Spinal cord (tissue), 9 donors: ENCODE measurements at regions not wholly inside any gene's neighbourhood (a gene's known extent, or its start where the extent isn't known, plus 50 kb on each side); places are given as distances from the start of the nearest gene placed in this dataset.
"Not testable (repeated sequence)": the region's sequence is repeated elsewhere in the genome, so short reads cannot be mapped to it uniquely, and the experiment has no call there.

Source experiments
- DNase-seq, 6 donors: peaks; one replicate each; pipeline versions ENCODE4 v3.0.0 to v3.0.0-alpha.2; 2013 to 2015; ENCODE audit warnings: low spot score in 6 of 6, low read depth in 4 of 6
- H3K27ac ChIP-seq: one replicate; pipeline ENCODE4 v1.5.1; 2013; ENCODE audit warnings: low read depth, low read length, control low read depth
- H3K27me3 ChIP-seq: one replicate; pipeline ENCODE4 v1.6.1; 2013; ENCODE audit warnings: low read length; ENCODE audit not compliant: control insufficient read depth, insufficient read depth
- H3K36me3 ChIP-seq: one replicate; pipeline ENCODE4 v1.6.1; 2013; ENCODE audit warnings: low read length; ENCODE audit not compliant: control insufficient read depth, insufficient read depth
- H3K4me1 ChIP-seq: one replicate; pipeline ENCODE4 v1.6.1; 2013; ENCODE audit warnings: low read length; ENCODE audit not compliant: control insufficient read depth, insufficient read depth
- H3K4me3 ChIP-seq: one replicate; pipeline ENCODE4 v1.5.1; 2013; ENCODE audit warnings: low read depth, low read length, control low read depth
- H3K9me3 ChIP-seq: one replicate; pipeline ENCODE4 v1.6.1; 2013; ENCODE audit warnings: low read length; ENCODE audit not compliant: control insufficient read depth, insufficient read depth
- WGBS: methylation state at CpG from one replicate; pipeline ENCODE4 v1.1.5; 2013; ENCODE audit warnings: missing lambda C conversion rate; ENCODE audit not compliant: insufficient coverage; 5-methylcytosine and 5-hydroxymethylcytosine counted together
- donor health status: healthy.

- Histone ChIP-seq H3K9me3 (no peaks in the 10 kb centered on the region), H3K27me3 (no peaks in the 10 kb centered on the region), H3K4me3 (no peak overlapping the region), H3K27ac (no peak overlapping the region), H3K36me3 (no peaks in the 10 kb centered on the region), H3K4me1 (no peaks in the 10 kb centered on the region)
- no peak for DNase-seq
Measured at GRCh38 chr1:67917006-67917405, 83.7 kb upstream of the GNG12 start.

GRCh38 chr1:67916140-67916886 lies 83.0 kb upstream of the GNG12 start:
- Histone ChIP-seq H3K4me1 (no peaks in the 10 kb centered on the region), H3K4me3 (no peak overlapping the region), H3K9me3 (no peaks in the 10 kb centered on the region), H3K36me3 (no peaks in the 10 kb centered on the region), H3K27me3 (no peaks in the 10 kb centered on the region), H3K27ac (no peak overlapping the region)
- DNase-seq, result no peak
- WGBS, result 90% methylated on average over 7 of the region's 8 CpGs

- Histone ChIP-seq H3K27ac (no peak overlapping the region), H3K36me3 (no peaks in the 10 kb centered on the region), H3K27me3 (no peaks in the 10 kb centered on the region), H3K9me3 (no peaks in the 10 kb centered on the region), H3K4me1 (no peaks in the 10 kb centered on the region), H3K4me3 (no peak overlapping the region)
- 100% methylated on average over 1 of the region's 1 CpG for WGBS
- DNase-seq, result no peak
Measured at GRCh38 chr1:67909776-67910175, 76.5 kb upstream of the GNG12 start.

GRCh38 chr1:67908250-67908936 lies 75.1 kb upstream of the GNG12 start:
- H3K4me1 ChIP-seq, result no peaks in the 10 kb centered on the region
- 80% methylated on average over 3 of the region's 6 CpGs for WGBS
- H3K9me3 ChIP-seq, result no peaks in the 10 kb centered on the region
- H3K4me3 ChIP-seq, result no peak overlapping the region
- H3K36me3 ChIP-seq, result no peaks in the 10 kb centered on the region
- H3K27me3 ChIP-seq, result no peaks in the 10 kb centered on the region
- no peak overlapping the region for H3K27ac ChIP-seq
- no peak for DNase-seq

- not testable (repeated sequence) for H3K27ac ChIP-seq, DNase-seq, H3K4me1 ChIP-seq, H3K36me3 ChIP-seq, H3K9me3 ChIP-seq, H3K27me3 ChIP-seq, H3K4me3 ChIP-seq
- 77% methylated on average over 3 of the region's 4 CpGs for WGBS
Measured at GRCh38 chr1:67907467-67907866, 74.2 kb upstream of the GNG12 start.

DNA sequence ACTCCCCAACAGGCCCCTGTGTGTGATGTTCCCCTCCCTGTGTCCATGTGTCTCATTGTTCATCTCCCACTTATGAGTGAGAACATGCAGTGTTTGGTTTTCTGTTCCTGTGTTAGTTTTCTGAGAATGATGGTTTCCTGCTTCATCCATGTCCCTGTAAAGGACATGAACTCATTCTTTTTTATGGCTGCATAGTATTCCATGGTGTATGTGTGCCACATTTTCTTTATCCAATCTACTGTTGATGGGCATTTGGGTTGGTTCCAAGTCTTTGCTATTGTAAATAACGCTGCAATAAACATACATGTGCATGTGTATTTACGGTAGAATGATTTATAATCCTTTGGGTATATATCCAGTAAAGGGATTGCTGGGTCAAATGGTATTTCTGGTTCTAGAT lies 72.7 kb upstream of the GNG12 start:
- H3K4me3 ChIP-seq, H3K9me3 ChIP-seq, H3K27me3 ChIP-seq, DNase-seq, H3K4me1 ChIP-seq, H3K36me3 ChIP-seq, H3K27ac ChIP-seq: not testable (repeated sequence)
- WGBS, result no CpG with 5 or more reads among the region's 2 CpGs

DNA sequence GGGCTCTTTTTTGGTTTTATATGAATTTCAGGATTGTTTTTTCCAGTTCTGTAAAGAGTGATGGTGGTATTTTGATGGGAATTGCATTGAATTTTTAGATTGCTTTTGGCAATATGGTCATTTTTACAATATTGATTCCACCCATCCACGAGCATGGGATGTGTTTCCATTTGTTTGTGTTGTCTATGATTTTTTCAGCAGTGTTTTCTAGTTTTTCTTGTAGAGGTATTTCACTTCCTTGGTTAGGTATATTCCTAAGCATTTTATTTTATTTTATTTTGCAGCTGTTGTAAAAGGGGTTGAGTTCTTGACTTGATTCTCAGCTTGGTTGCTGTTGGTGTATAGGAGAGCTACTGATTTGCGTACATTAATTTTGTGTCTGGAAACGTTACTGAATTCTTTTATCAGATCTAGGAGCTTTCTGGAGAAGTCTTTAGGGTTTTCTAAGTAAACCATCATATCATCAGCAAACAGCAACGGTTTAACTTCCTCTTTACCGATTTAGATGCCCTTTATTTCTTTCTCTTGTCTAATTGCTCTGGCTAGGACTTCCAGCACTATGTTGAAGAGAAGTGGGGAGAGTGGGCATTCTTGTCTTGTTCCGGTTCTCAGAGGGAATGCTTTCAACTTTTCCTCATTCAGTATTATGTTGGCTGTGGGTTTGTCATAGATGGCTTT lies 69.4 kb upstream of the GNG12 start:
- not testable (repeated sequence) for H3K36me3 ChIP-seq, H3K4me1 ChIP-seq, DNase-seq, H3K27ac ChIP-seq, H3K4me3 ChIP-seq, H3K9me3 ChIP-seq, H3K27me3 ChIP-seq
- WGBS, result no CpG with 5 or more reads among the region's 6 CpGs

- 80% methylated on average over 1 of the region's 4 CpGs for WGBS
- no peak overlapping the region for H3K27ac ChIP-seq
Measured at GRCh38 chr1:67898033-67898726, 64.9 kb upstream of the GNG12 start.

GRCh38 chr1:67897270-67897949 lies 64.1 kb upstream of the GNG12 start:
- Histone ChIP-seq H3K36me3 (no peaks in the 10 kb centered on the region), H3K4me3 (no peak overlapping the region), H3K9me3 (peaks cover 3% of the 10 kb centered on the region), H3K27ac (no peak overlapping the region), H3K27me3 (no peaks in the 10 kb centered on the region), H3K4me1 (no peaks in the 10 kb centered on the region)
- WGBS, result 62% methylated on average over 7 of the region's 9 CpGs
- DNase-seq, result no peak

More at GRCh38 chr1:67898033-67898726, 64.9 kb upstream of the GNG12 start:
- DNase-seq, result no peak
- Histone ChIP-seq H3K4me1 (no peaks in the 10 kb centered on the region), H3K27me3 (no peaks in the 10 kb centered on the region), H3K9me3 (peaks cover 3% of the 10 kb centered on the region), H3K36me3 (no peaks in the 10 kb centered on the region), H3K4me3 (no peak overlapping the region)
